ENCODE measurements at regions not wholly inside any gene's neighbourhood (a gene's known extent, or its start where the extent isn't known, plus 50 kb on each side); places are given as distances from the start of the nearest gene placed in this dataset.

DNA sequence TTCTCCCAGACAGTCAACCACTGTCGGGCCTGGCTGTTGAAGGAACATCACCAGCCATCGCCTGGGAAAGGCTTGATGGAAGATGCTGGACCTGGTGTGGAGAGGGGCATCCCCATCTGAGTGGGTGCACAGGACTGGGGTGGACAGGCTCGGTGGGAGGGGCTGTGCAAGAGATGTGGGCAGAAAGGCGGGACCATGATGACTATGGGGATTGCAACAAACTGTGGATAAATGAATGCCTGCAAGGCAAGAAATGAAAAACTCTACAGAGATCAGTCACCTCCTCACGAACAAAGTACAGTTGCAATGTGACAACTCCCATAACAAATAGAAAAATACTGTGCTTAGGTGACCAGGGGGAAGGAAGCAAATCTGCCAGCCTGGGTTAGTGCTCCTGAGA lies 171.9 kb upstream of the GPR12 start:
- Histone ChIP-seq H3K27ac (ENCODE audit: extremely low read depth, low read depth, low read length) (no peak overlapping the region), H3K9ac (ENCODE audit: insufficient read depth in 1 of 2, low read depth in 2 of 2, low read length in 2 of 2) (no peak overlapping the region), H3K9me3 (replicated peaks; ENCODE audit: control insufficient read depth, insufficient read depth, low read depth, low read length) (no peaks in the 10 kb centered on the region), H3K4me3 (no peak overlapping the region), H3K79me2 (ENCODE audit: control insufficient read depth, insufficient read depth, low read length) (no peaks in the 10 kb centered on the region), H2AFZ (ENCODE audit: low read depth, low read length) (no peak overlapping the region), H3K9me1 (ENCODE audit: control insufficient read depth, insufficient read depth, low read length) (no peaks in the 10 kb centered on the region), H4K20me1 (replicated peaks; ENCODE audit: control insufficient read depth, insufficient read depth, low read length) (no peaks in the 10 kb centered on the region), H3K36me3 (ENCODE audit: control insufficient read depth, insufficient read depth, low read length) (no peaks in the 10 kb centered on the region), H3K4me1 (replicated peaks in 1 of 2; ENCODE audit: control insufficient read depth in 2 of 2, insufficient read depth in 2 of 2, low read length in 2 of 2) (no peaks in the 10 kb centered on the region; a peak in 1 of 5 replicates), H3K27me3 (ENCODE audit: control insufficient read depth in 2 of 2, insufficient read depth in 2 of 2, low read length in 2 of 2) (peaks cover 0 to 2% of the 10 kb centered on the region in 2 experiments; a peak in 2 of 5 replicates), H3K4me2 (ENCODE audit: insufficient read depth, low read length) (no peak overlapping the region)
- BruUV-seq (replicated peaks) = no TSS peak
- no peak for DNase-seq (ENCODE audit: extremely low read depth in 1 of 4, low spot score in 3 of 4)
- ATAC-seq = no peak
- CTCF ChIA-PET (ENCODE audit: low intra/inter-chr PET ratio) = no interaction called here
- POLR2A ChIA-PET = no interaction called here
- WGBS (ENCODE audit: insufficient coverage, low coverage, missing lambda C conversion rate) = 0% methylated on average over 5 of the region's 5 CpGs
- FAIRE-seq = no peak
- TF ChIP-seq BRF2 (IDR thresholded peaks at IDR 0.05; ENCODE audit: borderline replicate concordance, insufficient read depth, insufficient read length) (no peak), DMBX1 (CRISPR knock-in tag; IDR thresholded peaks at IDR 0.05; ENCODE audit: borderline replicate concordance) (no peak), COPS2 (conservative IDR thresholded peaks at IDR 0.05) (no peak), ZC3H11A (IDR thresholded peaks at IDR 0.05; ENCODE audit: low read depth, low read length) (no peak), AFF4 (CRISPR knock-in tag; IDR thresholded peaks at IDR 0.05) (no peak), DPF2 (IDR thresholded peaks at IDR 0.05) (no peak), ARNT (IDR thresholded peaks at IDR 0.05) (no peak)
- TF ChIP-seq, protein P1, sequence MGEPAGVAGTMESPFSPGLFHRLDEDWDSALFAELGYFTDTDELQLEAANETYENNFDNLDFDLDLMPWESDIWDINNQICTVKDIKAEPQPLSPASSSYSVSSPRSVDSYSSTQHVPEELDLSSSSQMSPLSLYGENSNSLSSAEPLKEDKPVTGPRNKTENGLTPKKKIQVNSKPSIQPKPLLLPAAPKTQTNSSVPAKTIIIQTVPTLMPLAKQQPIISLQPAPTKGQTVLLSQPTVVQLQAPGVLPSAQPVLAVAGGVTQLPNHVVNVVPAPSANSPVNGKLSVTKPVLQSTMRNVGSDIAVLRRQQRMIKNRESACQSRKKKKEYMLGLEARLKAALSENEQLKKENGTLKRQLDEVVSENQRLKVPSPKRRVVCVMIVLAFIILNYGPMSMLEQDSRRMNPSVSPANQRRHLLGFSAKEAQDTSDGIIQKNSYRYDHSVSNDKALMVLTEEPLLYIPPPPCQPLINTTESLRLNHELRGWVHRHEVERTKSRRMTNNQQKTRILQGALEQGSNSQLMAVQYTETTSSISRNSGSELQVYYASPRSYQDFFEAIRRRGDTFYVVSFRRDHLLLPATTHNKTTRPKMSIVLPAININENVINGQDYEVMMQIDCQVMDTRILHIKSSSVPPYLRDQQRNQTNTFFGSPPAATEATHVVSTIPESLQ (CRISPR knock-in tag; IDR thresholded peaks at IDR 0.05) = no peak
- in situ Hi-C loops (cut with MboI) = loop anchor here (10.0 to 25.0 kb wide), 3 partner anchors 228 to 905 kb away; no protein-coding TSS in a partner anchor
- intact Hi-C loops (cut with micrococcal nuclease) = no loop called here

Data from K562 (cell line).